Urinary bladder (tissue), 3 donors: ENCODE measurements at regions not wholly inside any gene's neighbourhood (a gene's known extent, or its start where the extent isn't known, plus 50 kb on each side); places are given as distances from the start of the nearest gene placed in this dataset.

Source experiments
- DNase-seq: peaks from one replicate; pipeline ENCODE4 v3.0.0-alpha.2; 2015; ENCODE audit errors: extremely low spot score
- H3K27ac ChIP-seq: one replicate; pipeline ENCODE4 v1.5.1; 2013; ENCODE audit warnings: low read depth, mild to moderate bottlenecking, moderate library complexity
- H3K36me3 ChIP-seq: one replicate; pipeline ENCODE4 v1.6.1; 2013; ENCODE audit warnings: mild to moderate bottlenecking, moderate library complexity; ENCODE audit not compliant: insufficient read depth
- H3K4me1 ChIP-seq: one replicate; pipeline ENCODE4 v1.6.1; 2013; ENCODE audit warnings: mild to moderate bottlenecking, moderate library complexity; ENCODE audit not compliant: insufficient read depth
- H3K4me3 ChIP-seq: one replicate; pipeline ENCODE4 v1.5.1; 2013; ENCODE audit warnings: low read depth, low read length
- WGBS: extraction: QIAGEN DNeasy Blood & Tissue Kit; methylation state at CpG from one replicate; pipeline ENCODE4 v1.1.7; 2013; 5-methylcytosine and 5-hydroxymethylcytosine counted together
- donor health status: healthy with polysubstance abuse.
- donor health status: healthy.

DNA sequence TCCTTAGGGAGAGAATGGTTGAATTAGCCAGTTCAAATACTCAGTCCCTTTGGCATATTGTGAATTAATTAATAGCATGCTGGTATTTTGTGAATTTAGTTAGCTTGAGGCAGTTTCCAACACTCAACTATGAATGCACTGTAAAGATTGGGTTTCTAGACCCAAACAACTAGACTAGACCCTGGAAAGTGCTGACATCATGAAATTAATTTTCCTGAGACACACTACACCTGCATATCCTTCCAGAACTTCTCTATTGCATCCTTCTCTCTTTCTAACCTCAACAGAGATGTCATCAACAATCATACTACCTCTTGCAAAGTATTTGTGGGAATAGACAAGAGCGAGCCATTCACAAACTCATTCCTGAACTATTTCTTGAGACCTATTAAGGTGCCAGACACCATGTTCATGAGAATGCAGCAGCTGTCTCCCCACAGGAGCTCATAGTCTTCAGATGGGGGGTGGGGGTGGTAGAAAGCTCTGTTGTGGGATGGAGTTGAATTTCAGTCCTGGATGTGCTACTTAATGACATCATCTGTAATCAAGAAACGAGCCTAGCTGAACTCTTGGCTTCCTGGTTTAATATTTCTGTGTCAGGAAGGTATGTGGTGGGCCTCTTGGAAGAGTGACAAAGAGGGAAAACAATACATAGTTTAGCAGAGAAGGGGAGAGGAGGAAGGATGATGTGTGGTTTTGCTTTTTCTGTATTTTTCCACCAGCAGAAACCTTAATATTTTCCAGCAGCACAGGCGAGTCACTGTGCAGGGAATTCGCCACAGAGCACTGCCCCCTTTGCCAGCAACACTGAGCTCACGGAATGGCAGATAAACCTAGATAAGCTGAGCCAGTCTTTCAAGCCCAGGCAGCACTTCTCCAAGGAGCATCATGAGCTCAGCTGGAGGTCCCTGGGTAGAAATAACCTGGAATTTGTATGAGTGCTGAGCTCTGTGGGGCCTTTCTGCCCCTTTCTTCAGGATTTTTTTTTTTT lies 53.1 kb upstream of the CYSLTR2 start:
- WGBS: 37% methylated on average over 5 of the region's 5 CpGs
- no peak overlapping the region for H3K4me3 ChIP-seq
- no peaks in the 10 kb centered on the region for H3K4me1 ChIP-seq
- H3K27ac ChIP-seq: no peak overlapping the region
- no peaks in the 10 kb centered on the region for H3K36me3 ChIP-seq
- DNase-seq: no peak

DNA sequence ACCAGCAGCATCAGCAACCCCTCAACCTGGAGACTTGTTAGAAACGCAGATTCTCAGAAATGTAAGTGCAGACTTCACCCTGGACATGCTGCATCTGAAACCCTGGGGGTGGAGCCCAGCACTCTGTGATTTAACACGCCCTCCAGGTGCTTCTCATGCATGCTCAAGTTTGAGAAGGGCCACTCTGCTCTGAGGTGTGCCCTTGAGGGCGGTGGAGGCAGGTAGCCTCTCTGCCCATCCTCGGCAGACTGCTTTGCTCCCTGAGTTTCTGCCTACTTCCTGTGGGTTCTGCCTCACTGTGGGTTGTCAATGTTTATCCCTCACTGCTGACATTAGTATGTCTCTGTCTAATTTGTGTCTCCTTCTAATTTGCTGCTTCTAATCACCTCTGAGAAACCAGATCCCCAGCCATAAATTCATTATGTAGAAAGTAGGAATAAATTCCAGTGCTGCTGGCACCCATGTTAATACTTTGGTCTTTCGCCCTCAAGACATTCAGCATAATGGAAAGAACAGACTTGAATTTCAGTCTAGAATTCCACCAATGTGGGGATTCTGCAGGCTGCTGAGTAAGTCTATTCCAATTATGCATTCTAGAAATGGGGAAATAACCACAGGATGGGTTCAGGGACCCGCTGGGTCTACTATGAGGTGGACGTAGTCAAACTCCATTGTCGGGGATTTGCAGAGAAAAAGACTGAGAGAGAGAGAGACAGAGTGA lies 51.3 kb upstream of the CYSLTR2 start:
- Histone ChIP-seq H3K4me3 (no peak overlapping the region), H3K36me3 (no peaks in the 10 kb centered on the region), H3K27ac (no peak overlapping the region), H3K4me1 (no peaks in the 10 kb centered on the region)
- 86% methylated on average over 8 of the region's 8 CpGs for WGBS
- no peak for DNase-seq

DNA sequence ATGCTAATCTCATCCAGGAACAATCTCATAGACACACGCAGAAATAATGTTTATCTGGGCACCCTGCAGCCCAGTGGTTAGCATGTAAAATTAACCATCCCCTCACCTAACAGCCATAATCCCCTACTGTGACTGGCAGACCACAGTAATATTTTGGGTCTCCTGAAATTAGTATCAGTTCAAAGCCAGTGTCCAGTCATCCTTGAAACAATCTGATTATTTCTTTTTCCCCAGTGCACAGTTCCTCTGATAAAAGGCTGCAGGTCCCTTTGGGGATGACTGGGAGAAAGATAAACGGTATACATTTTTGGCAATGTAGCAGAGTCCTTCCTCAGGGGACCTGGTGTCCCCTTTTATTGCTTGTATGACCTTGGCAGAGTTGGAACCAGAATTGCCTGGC lies 50.4 kb upstream of the CYSLTR2 start:
- Histone ChIP-seq H3K4me1 (no peaks in the 10 kb centered on the region), H3K27ac (no peak overlapping the region), H3K4me3 (no peak overlapping the region), H3K36me3 (no peaks in the 10 kb centered on the region)
- 77% methylated on average over 2 of the region's 2 CpGs for WGBS
- DNase-seq: no peak
